ENCODE measurements at regions not wholly inside any gene's neighbourhood (a gene's known extent, or its start where the extent isn't known, plus 50 kb on each side); places are given as distances from the start of the nearest gene placed in this dataset.

DNA sequence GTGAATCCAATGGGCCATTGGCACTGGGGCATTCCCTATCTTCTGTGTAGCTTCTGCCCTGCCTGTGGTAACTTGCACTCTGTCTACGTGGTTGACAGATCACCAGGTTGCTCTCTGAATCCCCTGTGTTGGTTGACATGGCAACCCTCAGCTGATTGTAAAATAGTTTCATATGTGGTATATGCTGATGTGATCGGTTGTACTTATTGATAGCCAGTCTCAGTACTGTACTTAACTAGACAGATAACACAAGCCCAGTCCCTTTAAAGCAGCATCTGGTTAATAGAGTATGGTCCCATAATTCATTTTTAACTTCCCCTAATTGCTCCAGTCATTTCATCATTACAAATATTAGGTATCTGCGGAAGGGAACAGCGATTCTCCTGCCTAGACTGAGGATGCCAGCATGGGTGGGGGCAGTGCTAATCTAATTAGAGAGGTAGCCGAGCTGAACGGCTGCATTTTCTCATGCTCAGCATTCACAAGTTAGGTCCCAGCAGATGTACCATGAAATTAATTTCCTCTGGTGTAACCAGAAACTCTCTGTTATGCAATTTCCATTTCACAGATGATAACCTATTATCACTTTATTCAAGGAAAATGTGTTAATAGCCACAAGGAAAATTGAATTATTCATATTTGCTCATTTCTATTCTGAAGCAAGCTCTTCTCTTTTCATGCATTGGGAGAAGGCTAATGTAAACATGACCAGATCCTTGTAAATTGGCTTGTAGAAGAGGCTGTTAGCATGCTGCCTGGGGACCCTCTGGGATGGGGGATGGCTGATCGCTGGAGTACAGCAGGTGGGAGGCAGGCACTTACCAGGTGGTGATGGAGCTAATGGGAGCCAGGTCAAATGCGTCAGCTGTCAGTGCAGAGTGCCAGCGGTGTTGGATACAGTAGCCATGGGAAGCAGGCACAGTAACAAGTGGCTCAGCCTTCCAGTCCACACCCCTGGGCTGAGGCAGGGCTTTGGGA, 608.3 kb downstream of the GALR1 start:
- DNase-seq (ENCODE audit: low read depth) = no peak

DNA sequence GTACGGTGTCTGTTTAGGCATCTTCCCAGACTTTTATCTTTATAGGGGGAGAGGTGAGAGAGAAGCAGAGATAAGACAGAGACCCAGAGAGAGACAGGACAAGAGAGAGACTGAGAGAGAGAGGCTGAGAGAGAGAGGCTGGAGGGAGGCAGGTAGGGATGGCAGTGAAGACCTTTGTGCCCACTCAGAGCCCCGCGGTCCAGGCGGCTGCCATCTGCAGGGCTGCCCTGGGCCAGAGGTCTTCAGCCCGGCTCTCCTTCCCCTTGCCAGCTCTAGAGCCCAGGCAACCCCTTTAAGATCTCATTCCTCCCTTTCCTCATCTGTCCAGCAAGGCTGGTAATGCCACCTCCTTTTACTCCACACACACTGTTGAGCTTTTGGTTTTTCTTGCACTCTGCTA, 610.0 kb downstream of the GALR1 start:
- no peak for DNase-seq (ENCODE audit: low read depth)

DNA sequence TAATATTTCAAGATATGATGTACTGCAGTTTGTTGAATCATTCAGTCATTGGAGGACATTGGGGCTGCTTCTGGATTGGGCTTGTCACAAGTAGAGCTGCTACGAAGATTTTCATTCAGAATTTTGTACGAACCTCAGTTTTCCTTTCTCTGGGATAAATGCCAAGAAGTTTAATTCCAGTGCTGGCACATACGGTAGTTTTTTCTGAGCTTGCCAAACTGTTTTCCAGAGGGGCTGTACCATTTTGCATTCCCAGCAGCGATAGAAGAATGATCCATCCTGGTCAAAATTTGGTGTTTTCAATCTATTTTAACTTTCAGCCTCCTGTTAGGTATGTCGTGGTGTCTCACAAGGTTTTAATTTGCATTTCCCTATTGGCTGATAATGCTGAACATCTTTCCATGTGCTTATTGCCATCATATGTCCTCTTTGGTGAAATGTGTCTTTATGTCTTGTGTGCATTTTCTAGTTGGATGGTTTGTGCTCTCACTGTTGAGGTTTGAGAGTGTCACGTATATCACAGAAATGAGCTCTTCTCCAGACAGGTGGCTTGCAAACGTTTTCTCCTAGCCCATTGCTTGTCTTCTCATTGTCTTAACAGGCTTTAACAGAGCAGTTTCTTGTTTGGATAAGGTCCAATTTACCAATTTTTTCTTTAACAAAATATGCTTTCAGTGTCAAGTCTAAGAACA, 612.6 kb downstream of the GALR1 start:
- no peak for DNase-seq (ENCODE audit: low read depth)

DNA sequence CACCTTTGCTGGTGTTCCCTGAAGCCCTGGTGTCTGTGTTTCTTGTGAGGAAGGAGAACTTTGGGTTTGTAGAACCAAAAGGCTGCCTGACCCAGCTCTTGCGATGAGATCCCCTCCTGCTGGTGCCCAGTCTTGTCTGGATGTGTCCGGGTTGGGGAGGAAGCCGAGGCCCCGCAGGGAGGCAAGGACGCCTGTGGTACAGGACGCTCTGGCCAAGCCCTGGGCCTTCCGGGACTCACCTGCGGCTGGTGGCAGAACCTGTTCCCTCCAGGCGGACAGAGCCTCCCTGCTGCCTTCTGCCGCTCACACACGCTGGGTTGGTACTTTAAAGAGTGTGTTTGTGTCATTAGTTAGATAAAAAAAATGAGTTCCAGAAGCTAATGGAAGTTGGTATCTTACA, 616.2 kb downstream of the GALR1 start:
- DNase-seq (ENCODE audit: low read depth) = no peak

DNA sequence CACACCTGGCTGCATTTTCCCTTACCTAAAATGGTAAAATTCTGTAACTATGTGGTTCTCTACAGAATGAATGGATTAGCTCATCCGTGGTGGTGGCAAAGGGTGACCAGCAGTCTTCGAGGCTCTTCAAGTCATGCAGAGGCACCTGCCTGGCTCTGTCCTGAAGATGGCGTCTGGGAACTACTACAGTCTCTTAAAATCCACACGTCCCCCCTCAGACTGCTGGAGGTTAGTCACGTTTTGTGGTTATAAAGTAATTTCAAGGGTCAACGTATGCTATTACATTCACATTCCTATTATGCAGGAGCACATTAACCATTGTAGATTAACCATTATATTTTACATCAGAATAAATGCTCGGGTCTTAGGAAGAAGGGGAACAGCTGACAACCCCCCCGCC, 616.7 kb downstream of the GALR1 start:
- DNase-seq (ENCODE audit: low read depth) = no peak

DNA sequence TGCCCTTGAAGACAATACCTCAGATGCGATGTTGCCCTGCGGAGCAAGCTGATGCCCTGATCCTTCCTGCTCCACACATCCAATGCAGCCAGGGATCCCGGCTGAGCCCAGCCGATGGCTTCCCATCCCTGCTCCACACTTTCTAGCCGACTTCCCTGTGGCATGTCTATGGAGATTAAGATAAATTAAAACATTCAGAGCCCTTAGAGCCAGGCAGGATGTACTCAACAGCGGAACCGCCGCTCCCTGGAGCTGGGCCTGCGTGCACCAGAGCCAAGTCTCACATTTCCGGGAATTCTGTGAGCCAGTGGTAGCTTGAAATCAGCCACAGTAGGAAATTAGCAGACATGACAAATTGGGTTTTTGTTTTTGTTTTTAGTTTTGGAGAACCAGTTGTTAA, 620.6 kb downstream of the GALR1 start:
- DNase-seq (ENCODE audit: low read depth) = no peak

DNA sequence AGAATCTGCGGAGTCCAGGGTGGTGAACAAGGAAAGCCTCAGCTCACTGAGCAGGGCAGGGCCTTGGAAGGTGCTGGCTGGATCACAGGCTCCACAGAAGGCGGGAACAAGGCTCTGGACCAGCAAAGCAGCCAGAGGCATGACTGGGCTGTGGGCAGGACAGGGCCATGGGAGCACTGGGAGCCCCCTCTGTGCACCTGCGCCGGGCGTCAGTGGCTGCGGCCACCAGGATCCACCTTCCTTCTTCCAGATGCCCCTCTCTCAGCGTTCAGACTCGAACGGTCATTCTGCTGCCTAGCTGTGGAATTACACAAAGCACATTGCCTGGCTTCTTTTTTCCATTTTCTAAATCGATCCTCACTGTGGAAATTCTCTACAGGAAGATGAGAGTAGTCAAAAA, 621.2 kb downstream of the GALR1 start:
- DNase-seq (ENCODE audit: low read depth) = no peak

DNA sequence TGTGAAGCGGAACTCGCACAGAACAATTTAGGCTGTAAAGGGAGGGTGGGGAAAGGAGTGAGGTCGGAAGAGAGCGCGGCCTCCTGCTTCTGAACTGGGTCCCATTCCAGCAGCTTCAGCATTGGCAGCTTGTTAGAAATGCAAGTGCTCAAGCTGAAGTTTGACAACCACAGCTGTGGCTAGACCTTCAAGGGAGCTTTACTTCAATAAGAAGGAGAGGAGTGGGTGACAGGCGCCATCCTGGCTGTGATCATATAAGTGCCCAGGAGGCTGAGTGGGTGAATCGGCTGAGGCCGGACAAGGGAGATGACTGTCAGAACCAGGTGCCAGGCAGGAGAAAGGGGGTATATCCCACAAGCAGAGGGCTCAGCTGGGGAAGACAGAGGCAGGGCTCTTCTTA, 622.5 kb downstream of the GALR1 start:
- DNase-seq (ENCODE audit: low read depth) = no peak

DNA sequence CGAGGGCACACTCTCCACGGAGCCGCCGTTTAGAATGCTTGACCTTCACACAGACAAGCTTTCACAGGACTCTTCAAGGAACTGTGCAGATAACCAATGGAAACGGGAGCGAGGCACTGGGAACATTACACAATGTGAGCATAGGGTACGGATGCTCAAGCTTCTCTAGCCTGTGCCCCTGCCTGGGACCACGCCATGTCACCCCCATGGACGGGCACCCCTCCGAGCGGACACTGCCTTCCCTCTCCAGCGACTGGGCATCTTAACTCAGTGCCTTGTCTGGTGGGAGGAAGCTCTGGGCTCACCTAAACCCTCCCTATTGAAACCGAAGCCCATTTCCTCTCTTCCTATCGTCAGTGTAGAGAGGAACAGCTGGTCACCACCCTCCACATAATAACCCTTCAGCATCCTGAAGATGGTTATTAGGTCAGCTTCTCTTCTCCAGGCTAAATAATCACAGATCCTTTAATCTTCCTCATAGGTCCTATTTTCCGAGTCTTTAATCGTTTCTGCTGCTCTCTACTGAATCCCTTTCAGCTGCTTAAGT, 626.7 kb downstream of the GALR1 start:
- DNase-seq (ENCODE audit: low read depth) = no peak

DNA sequence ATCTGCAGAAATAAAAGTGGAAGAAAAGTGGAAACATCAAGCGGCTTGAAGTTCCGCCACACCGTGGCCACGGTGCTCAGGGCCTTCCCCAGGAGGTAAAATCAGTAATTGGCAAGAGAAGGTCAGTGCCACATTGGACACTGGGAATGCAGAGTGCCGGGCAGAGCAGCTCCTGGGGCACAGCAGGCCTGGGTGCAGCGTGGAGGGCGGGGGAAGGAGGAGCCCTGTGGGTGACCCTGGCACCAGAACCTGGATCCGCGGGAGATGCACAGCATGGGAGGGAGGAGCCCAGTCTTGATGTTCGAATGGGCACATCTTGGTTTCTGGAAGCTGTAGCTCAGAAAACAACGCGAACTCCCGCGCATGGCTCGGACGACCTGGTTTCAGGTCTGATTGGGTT, 630.2 kb downstream of the GALR1 start:
- DNase-seq (ENCODE audit: low read depth) = no peak

DNA sequence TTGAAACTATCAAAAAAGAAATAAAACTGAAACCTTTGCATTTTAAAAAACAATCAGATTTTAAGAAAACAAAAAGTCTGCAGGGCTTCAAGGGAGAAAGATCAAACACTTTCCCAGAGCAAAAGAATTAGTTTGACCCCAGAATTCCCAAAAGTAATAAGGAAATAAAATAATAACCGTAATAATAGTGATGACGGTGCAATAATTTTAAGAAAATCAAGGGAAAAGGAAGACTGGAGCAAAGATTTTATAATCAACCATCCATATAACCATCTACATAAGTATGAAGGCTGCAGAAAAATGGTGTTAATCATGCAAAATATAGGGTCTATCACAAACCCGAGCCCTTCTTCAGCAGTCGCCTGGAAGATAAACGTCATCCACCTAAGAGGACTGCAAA, 634.8 kb downstream of the GALR1 start:
- no peak for DNase-seq (ENCODE audit: low read depth)

DNA sequence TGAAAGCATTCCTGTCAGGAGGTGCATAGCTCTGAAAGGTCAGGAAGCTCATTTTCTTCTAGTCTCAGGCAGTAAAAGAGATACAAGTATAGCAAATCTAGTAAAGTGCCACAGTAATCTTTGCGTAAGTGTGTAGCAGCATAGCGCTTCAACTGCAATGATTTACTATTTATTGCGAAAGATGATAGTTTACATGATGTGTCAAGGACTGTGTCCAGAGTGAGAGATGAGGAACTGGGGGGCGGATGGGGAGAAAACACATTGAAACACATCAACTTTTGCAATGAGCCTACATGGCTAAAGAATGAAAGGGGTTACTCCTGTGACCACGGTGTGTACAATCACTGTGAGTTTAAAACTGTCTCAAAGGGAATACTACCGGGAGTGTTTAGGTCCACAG, 644.4 kb downstream of the GALR1 start:
- no peak for DNase-seq (ENCODE audit: low read depth)

DNA sequence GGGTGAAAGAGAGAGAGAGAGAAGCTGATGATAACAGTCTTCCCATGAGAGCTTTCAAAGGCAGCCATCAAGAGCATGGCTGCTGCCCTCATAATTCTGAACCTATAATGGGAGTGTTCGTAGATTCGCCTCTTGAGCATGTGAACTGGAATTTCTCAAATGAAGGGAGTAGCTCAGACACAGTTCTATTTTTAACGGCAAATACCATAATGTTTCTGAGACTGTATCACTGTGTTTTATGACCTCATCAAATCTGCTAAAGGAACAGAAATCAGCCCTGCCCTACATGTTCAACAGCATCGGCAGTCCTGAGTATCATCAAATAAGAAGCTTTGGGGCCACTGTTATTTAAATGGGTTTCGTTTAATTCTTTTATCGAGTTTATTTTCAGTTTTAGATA, 645.6 kb downstream of the GALR1 start:
- DNase-seq (ENCODE audit: low read depth) = no peak

DNA sequence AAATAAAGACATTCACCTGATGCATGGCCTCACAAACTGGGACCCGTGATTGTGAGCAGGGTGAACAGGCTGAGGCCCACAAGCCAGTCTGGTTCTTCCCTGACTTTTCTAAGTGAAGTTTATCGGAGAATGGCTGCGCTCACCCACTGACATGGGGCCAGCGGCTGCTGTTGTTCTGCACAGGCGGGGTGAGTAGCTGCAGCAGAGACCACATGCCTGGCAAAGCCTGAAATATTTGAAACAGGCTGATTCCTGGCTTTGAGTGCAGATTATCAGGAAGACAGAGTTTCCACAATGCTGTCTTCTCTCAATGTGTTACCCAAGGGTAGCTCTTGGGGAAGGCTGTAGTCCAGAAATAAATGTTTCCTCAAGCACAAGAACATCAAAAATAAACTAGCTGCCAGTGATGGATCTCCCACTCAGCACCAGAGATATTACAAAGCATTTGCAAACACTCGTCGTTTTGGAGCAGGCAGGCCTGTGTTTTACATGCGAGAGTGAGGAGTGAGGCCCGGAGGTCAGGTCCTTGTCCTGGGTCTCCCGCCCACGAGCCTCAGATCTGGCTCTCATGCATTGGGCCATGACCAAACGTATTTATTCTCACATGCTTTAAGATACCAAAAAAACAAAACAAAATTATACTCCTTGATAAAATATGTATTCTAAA, 647.1 kb downstream of the GALR1 start:
- no peak for DNase-seq (ENCODE audit: low read depth)

DNA sequence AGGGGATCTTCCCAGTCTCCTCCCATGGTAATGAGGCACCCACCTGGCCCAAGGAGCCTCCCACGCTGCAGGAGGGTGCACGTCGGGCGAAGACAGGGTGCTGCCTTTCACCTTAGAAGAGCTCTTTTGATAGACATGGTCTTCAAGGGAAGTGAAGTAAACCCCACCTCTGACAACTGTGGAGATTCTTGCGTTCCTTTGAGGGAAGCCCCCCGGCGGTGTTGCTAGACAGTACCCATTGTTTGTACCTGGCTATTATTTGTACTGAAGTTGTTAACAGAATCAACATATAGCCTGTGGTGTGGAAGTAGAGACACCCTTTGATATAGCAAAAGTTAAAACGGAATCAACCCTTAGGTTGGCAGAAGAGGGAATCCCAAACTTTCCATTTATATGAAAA, 648.0 kb downstream of the GALR1 start:
- DNase-seq (ENCODE audit: low read depth) = no peak

DNA sequence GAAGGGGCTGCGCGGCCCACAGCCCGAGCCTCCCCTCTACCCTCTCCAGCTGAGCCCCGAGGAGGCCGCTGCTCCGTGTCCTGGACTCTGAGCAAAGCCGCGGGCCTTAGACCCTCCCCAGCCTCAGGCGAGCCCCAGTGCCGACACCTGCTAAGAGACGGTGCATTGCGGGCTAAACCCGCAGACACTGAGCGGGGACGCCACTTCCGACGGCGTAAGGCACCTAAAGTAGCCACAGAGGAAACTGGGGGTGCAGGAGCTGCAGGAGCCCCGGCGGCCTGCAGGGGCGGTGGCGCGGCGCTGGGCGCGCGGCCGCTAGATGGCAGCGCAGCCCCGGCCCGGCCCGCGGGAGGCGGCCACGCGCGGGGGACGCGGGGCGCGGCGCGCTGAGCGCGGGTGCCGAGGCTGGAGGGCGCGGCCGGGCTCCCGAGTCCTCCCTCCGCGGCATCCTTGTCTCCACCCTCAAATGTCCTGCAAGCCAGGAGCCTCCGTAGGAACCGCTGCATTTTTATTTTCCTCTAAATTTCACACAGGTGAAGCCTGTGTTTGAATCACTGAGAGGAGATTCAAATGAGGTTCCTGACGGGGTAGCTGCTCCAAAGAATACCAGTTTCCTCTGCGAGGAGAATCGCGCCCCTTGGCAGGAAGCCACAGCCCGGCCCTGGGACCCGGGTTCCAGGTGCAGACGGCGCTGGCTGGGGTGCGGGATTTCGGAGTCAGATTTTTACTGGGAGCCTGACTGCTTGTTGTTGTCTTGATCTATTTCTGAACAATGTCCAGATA, 650.5 kb downstream of the GALR1 start:
- peak; percentile 21 for DNase-seq (ENCODE audit: low read depth)

DNA sequence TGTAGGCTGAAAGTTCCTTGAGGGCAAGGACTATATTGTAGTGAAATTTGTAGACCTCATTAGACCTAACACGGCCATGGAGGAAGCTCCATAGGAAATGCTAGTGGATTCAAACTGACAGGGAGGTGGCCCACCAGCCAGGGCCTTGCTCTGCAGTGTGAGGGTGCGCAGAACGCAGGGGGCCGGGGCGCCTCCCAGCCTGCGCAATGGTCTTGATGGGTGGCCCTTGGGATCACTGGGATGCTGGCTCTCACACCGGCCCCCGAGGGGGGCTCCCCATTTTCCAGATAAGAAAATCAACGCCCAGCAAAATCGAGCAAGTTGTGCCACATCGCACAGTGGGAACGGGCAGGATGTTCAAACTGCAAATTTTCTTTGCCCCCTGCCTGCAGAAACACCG, 655.4 kb downstream of the GALR1 start:
- no peak for DNase-seq (ENCODE audit: low read depth)

DNA sequence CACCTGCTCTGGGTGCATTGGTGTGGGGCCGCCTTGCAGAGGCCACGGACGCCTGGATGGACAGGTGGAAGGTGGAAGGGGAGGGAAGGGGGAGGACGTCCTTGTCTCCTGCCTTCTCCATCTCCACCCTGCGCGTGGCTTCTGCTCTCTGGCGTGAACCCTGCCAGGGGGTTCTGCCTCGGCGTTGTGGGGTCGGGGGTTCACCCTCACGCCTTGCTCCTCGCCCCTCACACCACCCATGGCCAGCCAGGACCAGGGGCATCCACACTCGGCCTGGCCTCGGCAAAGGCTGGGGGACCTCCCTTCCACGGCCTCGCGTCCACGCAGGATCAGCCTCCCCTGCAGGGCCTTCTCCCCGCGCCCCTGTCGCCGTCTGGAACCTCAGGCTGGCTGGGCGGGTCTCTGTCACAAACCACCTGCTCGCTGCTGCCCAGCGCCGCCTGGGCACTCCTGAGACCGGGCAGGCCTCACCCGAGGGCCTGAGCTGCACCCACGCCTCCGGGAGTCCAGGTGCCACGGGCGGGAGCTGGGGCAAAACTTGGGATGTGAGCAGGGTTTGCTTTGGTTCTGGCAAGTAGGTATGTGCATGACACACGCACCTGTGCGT, 655.9 kb downstream of the GALR1 start:
- no peak for DNase-seq (ENCODE audit: low read depth)

DNA sequence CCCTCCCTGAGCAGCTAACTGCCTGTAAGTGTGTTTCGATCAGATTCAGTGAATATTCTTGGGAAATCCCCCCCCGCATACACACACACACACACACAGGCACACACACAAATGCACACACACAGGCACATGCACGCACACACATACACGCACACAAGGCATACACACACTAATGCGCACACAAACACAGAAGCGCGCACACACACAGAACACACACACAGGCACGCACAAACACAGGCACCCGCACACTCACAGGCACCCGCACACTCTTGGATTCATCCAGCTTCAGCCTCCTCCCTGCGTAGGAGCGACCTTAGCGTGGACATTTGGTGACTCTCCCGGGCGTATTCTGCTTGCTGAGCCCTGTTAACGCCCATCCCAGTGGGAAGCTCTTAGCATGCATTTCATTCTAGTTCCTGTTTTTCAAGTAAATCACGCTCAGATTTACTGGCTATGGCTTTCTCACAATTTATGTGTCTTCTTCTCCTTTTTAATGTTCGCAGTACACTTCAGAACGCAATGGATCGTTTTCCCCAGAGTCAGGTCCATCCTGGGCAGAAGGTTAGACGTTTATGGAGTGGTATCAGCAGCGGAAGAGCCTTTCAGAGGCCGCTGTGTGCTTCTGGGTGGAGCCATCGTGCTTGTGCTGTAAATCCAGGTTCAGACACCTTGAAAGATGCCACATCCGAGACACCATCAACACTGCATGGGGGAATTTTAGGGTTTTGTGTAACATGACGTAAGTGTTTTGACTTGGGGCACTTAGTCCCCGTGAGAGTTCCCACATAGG, 656.6 kb downstream of the GALR1 start:
- no peak for DNase-seq (ENCODE audit: low read depth)

DNA sequence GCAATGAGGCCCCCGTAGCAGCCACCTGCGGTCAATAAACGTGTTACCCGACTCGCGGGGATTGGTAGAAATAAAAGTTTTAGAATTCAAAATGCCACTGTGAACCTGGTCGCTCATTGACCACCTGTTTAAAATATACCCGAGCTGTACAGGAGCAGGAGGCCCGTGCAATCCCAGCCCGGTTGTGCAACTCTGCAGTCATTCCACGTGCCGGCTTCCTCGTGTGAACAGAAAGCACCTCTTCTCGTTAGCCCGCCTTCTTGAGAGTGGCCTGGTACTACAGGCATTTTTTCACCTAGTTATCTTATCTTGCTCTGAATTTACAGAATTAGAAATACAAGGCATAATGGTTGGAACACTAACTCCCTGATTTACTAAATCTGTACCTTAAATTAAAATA, 660.7 kb downstream of the GALR1 start:
- DNase-seq (ENCODE audit: low read depth) = no peak
